ENCODE measurements at regions not wholly inside any gene's neighbourhood (a gene's known extent, or its start where the extent isn't known, plus 50 kb on each side); places are given as distances from the start of the nearest gene placed in this dataset.

DNA sequence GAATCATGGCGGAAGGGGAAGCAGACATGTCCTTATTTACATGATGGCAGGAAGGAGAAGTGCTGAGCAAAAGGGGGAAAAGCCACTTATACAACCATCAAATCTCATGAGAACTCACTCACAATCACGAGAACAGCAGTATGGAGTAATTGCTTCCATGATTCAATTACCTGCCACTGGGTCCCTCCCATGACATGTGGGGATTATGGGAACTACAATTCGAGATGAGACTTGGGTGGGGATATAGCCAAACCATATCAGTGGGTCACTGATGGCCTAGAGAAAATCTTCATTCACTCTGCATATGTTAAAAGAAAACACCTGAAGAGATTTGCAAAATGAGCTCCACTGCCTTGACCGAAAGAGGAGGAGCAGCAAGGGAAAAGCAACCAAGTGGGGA is 130.3 kb upstream of the FAM20A start:
- Histone ChIP-seq H3K9me3 (replicated peaks in 1 of 3) (no peaks in the 10 kb centered on the region), H3K4me3 (no peak overlapping the region), H3K4me1 (replicated peaks in 1 of 2) (peaks cover 7 to 22% of the 10 kb centered on the region in 2 donors), H3K36me3 (replicated peaks in 1 of 2) (no peaks in the 10 kb centered on the region), H3K27ac (no peak overlapping the region), H3K27me3 (no peaks in the 10 kb centered on the region)
- WGBS, 4 donors, result 55 to 94% (median 72%) methylated on average over 4 of the region's 4 CpGs
- intact Hi-C loops (cut with DNase I), result no loop called here
- no peak for TF ChIP-seq POLR2A (IDR thresholded peaks at IDR 0.05)
- no peak for DNase-seq

GRCh38 chr17:68719431-68719830 is 118.3 kb upstream of the FAM20A start:
- Histone ChIP-seq H3K9me3 (replicated peaks in 1 of 3) (no peaks in the 10 kb centered on the region), H3K36me3 (replicated peaks in 1 of 2) (no peaks in the 10 kb centered on the region), H3K4me1 (replicated peaks in 1 of 2) (no peaks in the 10 kb centered on the region), H3K27ac (no peak overlapping the region), H3K27me3 (no peaks in the 10 kb centered on the region), H3K4me3 (no peak overlapping the region)
- TF ChIP-seq, protein P1, sequence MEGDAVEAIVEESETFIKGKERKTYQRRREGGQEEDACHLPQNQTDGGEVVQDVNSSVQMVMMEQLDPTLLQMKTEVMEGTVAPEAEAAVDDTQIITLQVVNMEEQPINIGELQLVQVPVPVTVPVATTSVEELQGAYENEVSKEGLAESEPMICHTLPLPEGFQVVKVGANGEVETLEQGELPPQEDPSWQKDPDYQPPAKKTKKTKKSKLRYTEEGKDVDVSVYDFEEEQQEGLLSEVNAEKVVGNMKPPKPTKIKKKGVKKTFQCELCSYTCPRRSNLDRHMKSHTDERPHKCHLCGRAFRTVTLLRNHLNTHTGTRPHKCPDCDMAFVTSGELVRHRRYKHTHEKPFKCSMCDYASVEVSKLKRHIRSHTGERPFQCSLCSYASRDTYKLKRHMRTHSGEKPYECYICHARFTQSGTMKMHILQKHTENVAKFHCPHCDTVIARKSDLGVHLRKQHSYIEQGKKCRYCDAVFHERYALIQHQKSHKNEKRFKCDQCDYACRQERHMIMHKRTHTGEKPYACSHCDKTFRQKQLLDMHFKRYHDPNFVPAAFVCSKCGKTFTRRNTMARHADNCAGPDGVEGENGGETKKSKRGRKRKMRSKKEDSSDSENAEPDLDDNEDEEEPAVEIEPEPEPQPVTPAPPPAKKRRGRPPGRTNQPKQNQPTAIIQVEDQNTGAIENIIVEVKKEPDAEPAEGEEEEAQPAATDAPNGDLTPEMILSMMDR (IDR thresholded peaks at IDR 0.05), result no peak
- no peak for TF ChIP-seq POLR2A (IDR thresholded peaks at IDR 0.05)
- peak in 1 of 7 donors; percentile 16 for DNase-seq
- intact Hi-C loops (cut with DNase I), result no loop called here
- 49 to 74% (median 66%) methylated on average over 2 of the region's 2 CpGs for WGBS, 4 donors

DNA sequence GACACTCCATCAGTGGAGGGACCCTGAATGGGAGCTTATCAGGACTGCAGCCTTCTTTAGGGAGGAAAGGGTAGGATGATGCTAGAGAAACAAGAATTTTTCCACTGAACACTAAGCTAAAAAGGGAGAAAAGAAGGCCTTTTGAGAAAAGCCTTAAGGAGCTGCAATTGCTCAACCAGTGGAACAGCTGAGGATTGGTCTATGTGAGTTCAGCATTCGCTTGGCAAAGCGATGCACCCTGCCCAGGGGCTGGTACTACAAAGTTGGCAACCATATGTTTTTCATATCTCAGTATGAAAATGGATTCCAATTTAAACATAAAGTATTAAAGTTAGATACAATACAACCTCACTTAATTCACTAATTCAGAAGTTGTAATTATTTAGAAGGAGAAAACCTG is 117.8 kb upstream of the FAM20A start:
- Histone ChIP-seq H3K27ac (no peak overlapping the region), H3K4me3 (no peak overlapping the region), H3K9me3 (replicated peaks in 1 of 3) (no peaks in the 10 kb centered on the region), H3K27me3 (no peaks in the 10 kb centered on the region), H3K4me1 (replicated peaks in 1 of 2) (no peaks in the 10 kb centered on the region), H3K36me3 (replicated peaks in 1 of 2) (no peaks in the 10 kb centered on the region)
- intact Hi-C loops (cut with DNase I), result no loop called here
- TF ChIP-seq, protein P1 (IDR thresholded peaks at IDR 0.05), result no peak
- no peak for TF ChIP-seq POLR2A (IDR thresholded peaks at IDR 0.05)
- WGBS, 4 donors, result 83 to 95% (median 94%) methylated on average over 2 of the region's 2 CpGs
- no peak for DNase-seq

DNA sequence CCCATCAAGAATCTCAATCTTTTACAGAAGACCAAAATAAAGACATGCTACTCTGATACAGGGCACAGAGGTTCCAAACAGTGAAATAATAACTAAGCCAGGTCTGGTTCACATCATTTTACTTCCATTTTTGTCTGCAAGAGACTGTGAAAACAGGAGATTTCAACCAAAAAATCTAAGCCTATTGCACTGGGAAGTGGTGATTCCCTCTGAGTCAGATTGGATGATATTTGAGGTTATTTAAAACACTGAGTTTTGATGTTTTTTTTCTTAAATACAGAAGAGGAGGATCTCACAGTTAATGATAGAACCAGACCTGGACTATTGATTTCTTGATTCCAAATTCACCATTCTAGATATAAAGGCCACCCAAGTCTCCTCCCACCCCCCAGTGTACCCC is 117.3 kb upstream of the FAM20A start:
- TF ChIP-seq, protein P1 (IDR thresholded peaks at IDR 0.05), result no peak
- no peak for TF ChIP-seq POLR2A (IDR thresholded peaks at IDR 0.05)
- intact Hi-C loops (cut with DNase I), result no loop called here
- DNase-seq, result no peak
- Histone ChIP-seq H3K36me3 (replicated peaks in 1 of 2) (no peaks in the 10 kb centered on the region), H3K27ac (no peak overlapping the region), H3K9me3 (replicated peaks in 1 of 3) (no peaks in the 10 kb centered on the region), H3K27me3 (no peaks in the 10 kb centered on the region), H3K4me3 (no peak overlapping the region), H3K4me1 (replicated peaks in 1 of 2) (no peaks in the 10 kb centered on the region)

DNA sequence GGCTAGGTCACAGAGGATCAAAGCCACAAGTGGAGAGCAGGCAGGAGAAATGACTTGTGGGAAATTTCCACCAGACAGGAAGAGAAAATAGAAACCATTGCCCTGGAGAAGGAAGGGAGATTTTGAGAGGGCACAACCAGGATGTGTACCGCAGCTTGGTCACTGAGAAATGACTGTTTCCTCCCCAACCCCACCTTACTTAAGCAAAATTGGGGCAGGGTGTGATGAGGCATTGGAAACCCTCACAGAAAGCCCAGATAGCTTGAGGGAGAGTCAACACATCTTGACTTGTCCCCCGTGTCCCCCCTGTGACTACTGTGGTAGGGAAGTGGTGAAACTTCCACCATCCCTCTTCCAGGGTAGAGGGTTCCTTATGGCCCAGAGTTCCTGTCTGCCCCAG is 113.5 kb upstream of the FAM20A start:
- no peak for DNase-seq
- Histone ChIP-seq H3K4me1 (replicated peaks in 1 of 2) (no peaks in the 10 kb centered on the region), H3K4me3 (no peak overlapping the region), H3K27ac (no peak overlapping the region), H3K36me3 (replicated peaks in 1 of 2) (no peaks in the 10 kb centered on the region), H3K9me3 (replicated peaks in 1 of 3) (no peaks in the 10 kb centered on the region), H3K27me3 (no peaks in the 10 kb centered on the region)
- 82 to 89% (median 85%) methylated on average over 2 of the region's 2 CpGs for WGBS, 4 donors
- intact Hi-C loops (cut with DNase I), result no loop called here
- TF ChIP-seq POLR2A (IDR thresholded peaks at IDR 0.05), result no peak
- TF ChIP-seq, protein P1 (IDR thresholded peaks at IDR 0.05), result no peak

Data from adrenal gland (tissue), 9 donors.